Neural cell (in vitro differentiated cells): ENCODE measurements at regions not wholly inside any gene's neighbourhood (a gene's known extent, or its start where the extent isn't known, plus 50 kb on each side); places are given as distances from the start of the nearest gene placed in this dataset.

Source experiments
- H2AFZ ChIP-seq: fragments of 200-600, 300-800 bp; sonication (generic), shearing (Covaris generic); 2 replicates; pipeline ENCODE4 v1.6.0; 2014; ENCODE audit warnings: low read depth, mild to moderate bottlenecking, antibody characterized with exemption, low read length, moderate library complexity
- H3F3A ChIP-seq: fragments of 200-600 bp; shearing (Covaris generic); 2 replicates; pipeline ENCODE4 v1.6.1; 2016; ENCODE audit warnings: mild to moderate bottlenecking, moderate library complexity, mixed read lengths, antibody characterized with exemption, low read length; ENCODE audit not compliant: insufficient read depth, poor library complexity, severe bottlenecking
- H3K27ac ChIP-seq: fragments of 200-600, 300-800 bp; sonication (generic), shearing (Covaris generic); 2 replicates; pipeline ENCODE4 v1.5.1; 2014; ENCODE audit warnings: mild to moderate bottlenecking, low read length, moderate library complexity
- H3K27me3 ChIP-seq: fragments of 300-800, 200-600 bp; sonication (generic), shearing (Covaris generic); 2 replicates; pipeline ENCODE4 v1.6.0; 2014; ENCODE audit warnings: mild to moderate bottlenecking, low read depth, low read length, moderate library complexity; ENCODE audit not compliant: insufficient read depth
- H3K36me3 ChIP-seq: fragments of 300-800, 200-600 bp; sonication (generic), shearing (Covaris generic); 2 replicates; pipeline ENCODE4 v1.5.1; 2014; ENCODE audit warnings: mild to moderate bottlenecking, antibody characterized with exemption, low read length, moderate library complexity; ENCODE audit not compliant: insufficient read depth
- H3K4me2 ChIP-seq: fragments of 300-800, 200-600 bp; sonication (generic), shearing (Covaris generic); 2 replicates; pipeline ENCODE4 v1.6.0; 2014; ENCODE audit warnings: mild to moderate bottlenecking, low read length
- H3K4me3 ChIP-seq: fragments of 300-800, 200-600 bp; sonication (generic), shearing (Covaris generic); 2 replicates; pipeline ENCODE4 v1.5.1; 2014; ENCODE audit warnings: mild to moderate bottlenecking, low read length, moderate library complexity
- H3K79me2 ChIP-seq: fragments of 200-600 bp; shearing (Covaris generic); replicated peaks from 2 replicates; pipeline ENCODE4 v1.6.0; 2014; ENCODE audit warnings: mild to moderate bottlenecking, low read length, moderate library complexity; ENCODE audit not compliant: insufficient read depth
- H3K9ac ChIP-seq: fragments of 300-800, 200-600 bp; sonication (generic), shearing (Covaris generic); 2 replicates; pipeline ENCODE4 v1.6.1; 2016; ENCODE audit warnings: mild to moderate bottlenecking, low read length, mixed read lengths
- H3K9me2 ChIP-seq: fragments of 200-600 bp; shearing (Covaris generic); 2 replicates; pipeline ENCODE4 v1.6.1; 2016; ENCODE audit warnings: mild to moderate bottlenecking, low read length, mixed read lengths; ENCODE audit not compliant: insufficient read depth
- H3K9me3 ChIP-seq: fragments of 200-600, 300-800 bp; sonication (generic), shearing (Covaris generic); 2 replicates; pipeline ENCODE4 v1.6.1; 2016; ENCODE audit warnings: mild to moderate bottlenecking, mixed run types, low read length, moderate library complexity, mixed read lengths
- H4K20me1 ChIP-seq: fragments of 200-600 bp; shearing (Covaris generic); 2 replicates; pipeline ENCODE4 v1.6.1; 2016; ENCODE audit warnings: mild to moderate bottlenecking, mixed run types; ENCODE audit not compliant: insufficient read depth
- EP300 ChIP-seq: fragments of 450-650 bp; conservative IDR thresholded peaks from 2 replicates; pipeline ENCODE4 v1.6.1; 2014; ENCODE audit warnings: antibody characterized with exemption, mild to moderate bottlenecking, moderate library complexity; ENCODE audit not compliant: poor library complexity, severe bottlenecking
- EZH2 ChIP-seq: fragments of 200-600, 300-800 bp; shearing (Covaris generic), sonication (generic); IDR thresholded peaks from 2 replicates; pipeline ENCODE4 v1.6.1; 2014; ENCODE audit warnings: antibody characterized with exemption, low read length, borderline replicate concordance, mild to moderate bottlenecking; ENCODE audit not compliant: insufficient read depth, poor library complexity, severe bottlenecking
- MXI1 ChIP-seq: fragments of 450-650 bp; conservative IDR thresholded peaks from 2 replicates; pipeline ENCODE4 v1.6.1; 2014; ENCODE audit warnings: antibody characterized with exemption, mild to moderate bottlenecking; ENCODE audit not compliant: poor library complexity, severe bottlenecking
- POLR2AphosphoS5 ChIP-seq: IDR thresholded peaks from 2 replicates; pipeline ENCODE4 v1.6.1; 2012
- RAD21 ChIP-seq: fragments of 450-650 bp; conservative IDR thresholded peaks from 2 replicates; pipeline ENCODE4 v1.6.1; 2014; ENCODE audit warnings: antibody characterized with exemption, mild to moderate bottlenecking, moderate library complexity
- SMC3 ChIP-seq: fragments of 450-650 bp; conservative IDR thresholded peaks from 2 replicates; pipeline ENCODE4 v1.6.1; 2014; ENCODE audit warnings: antibody characterized with exemption, mild to moderate bottlenecking, moderate library complexity; ENCODE audit not compliant: poor library complexity
- TAF1 ChIP-seq: IDR thresholded peaks from 2 replicates; pipeline ENCODE4 v1.6.1; 2012; ENCODE audit warnings: low read depth
- TF ChIP-seq, protein P1 (sequence below): fragments of 450-650 bp; IDR thresholded peaks from 2 replicates; pipeline ENCODE4 v1.5.1; 2014; ENCODE audit warnings: antibody characterized with exemption, mild to moderate bottlenecking, moderate library complexity; ENCODE audit not compliant: poor library complexity, severe bottlenecking
- TF ChIP-seq, protein P2 (sequence below): IDR thresholded peaks from 2 replicates; pipeline ENCODE4 v1.6.1; 2012; ENCODE audit warnings: borderline replicate concordance

DNA sequence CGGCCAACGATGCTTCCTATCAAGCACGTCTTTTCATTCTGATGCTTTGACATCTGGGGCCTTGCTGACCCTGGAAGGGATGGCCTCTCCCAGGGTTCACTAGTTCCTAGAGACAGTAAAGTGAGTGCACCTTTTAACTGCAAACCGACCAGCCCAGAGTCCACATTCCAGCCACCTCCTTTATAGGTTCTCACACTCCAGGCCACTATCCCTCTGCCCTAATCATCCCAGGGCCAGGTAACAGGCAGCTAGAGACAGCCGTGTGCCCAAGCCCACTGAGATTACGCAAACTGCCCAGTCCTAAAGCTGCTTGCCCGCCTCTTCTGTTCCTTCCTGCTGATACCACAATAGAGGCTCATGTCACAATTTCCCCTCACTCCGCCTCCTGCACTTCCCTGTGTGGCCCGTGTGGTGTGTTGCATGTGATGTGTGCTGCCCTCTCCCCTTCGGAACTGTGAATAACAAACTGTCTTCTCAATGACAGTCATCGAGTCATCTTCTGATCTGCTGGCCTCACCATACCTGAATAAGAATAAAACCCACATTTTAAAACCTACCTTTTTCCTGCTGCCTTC, 123.7 kb upstream of the EXOC2 start:
- Histone ChIP-seq H3F3A (no peaks in the 10 kb centered on the region), H4K20me1 (no peaks in the 10 kb centered on the region), H3K79me2 (no peaks in the 10 kb centered on the region), H2AFZ (no peak overlapping the region), H3K9ac (no peak overlapping the region), H3K36me3 (no peaks in the 10 kb centered on the region), H3K4me2 (no peak overlapping the region), H3K4me3 (no peak overlapping the region), H3K27ac (no peak overlapping the region), H3K9me3 (no peaks in the 10 kb centered on the region), H3K27me3 (no peaks in the 10 kb centered on the region), H3K9me2 (no peaks in the 10 kb centered on the region)
- TF ChIP-seq TAF1 (no peak), MXI1 (no peak), EP300 (no peak), SMC3 (no peak), POLR2AphosphoS5 (no peak), EZH2 (no peak), RAD21 (no peak)
- TF ChIP-seq, protein P1, sequence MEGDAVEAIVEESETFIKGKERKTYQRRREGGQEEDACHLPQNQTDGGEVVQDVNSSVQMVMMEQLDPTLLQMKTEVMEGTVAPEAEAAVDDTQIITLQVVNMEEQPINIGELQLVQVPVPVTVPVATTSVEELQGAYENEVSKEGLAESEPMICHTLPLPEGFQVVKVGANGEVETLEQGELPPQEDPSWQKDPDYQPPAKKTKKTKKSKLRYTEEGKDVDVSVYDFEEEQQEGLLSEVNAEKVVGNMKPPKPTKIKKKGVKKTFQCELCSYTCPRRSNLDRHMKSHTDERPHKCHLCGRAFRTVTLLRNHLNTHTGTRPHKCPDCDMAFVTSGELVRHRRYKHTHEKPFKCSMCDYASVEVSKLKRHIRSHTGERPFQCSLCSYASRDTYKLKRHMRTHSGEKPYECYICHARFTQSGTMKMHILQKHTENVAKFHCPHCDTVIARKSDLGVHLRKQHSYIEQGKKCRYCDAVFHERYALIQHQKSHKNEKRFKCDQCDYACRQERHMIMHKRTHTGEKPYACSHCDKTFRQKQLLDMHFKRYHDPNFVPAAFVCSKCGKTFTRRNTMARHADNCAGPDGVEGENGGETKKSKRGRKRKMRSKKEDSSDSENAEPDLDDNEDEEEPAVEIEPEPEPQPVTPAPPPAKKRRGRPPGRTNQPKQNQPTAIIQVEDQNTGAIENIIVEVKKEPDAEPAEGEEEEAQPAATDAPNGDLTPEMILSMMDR = no peak
- TF ChIP-seq, protein P2, sequence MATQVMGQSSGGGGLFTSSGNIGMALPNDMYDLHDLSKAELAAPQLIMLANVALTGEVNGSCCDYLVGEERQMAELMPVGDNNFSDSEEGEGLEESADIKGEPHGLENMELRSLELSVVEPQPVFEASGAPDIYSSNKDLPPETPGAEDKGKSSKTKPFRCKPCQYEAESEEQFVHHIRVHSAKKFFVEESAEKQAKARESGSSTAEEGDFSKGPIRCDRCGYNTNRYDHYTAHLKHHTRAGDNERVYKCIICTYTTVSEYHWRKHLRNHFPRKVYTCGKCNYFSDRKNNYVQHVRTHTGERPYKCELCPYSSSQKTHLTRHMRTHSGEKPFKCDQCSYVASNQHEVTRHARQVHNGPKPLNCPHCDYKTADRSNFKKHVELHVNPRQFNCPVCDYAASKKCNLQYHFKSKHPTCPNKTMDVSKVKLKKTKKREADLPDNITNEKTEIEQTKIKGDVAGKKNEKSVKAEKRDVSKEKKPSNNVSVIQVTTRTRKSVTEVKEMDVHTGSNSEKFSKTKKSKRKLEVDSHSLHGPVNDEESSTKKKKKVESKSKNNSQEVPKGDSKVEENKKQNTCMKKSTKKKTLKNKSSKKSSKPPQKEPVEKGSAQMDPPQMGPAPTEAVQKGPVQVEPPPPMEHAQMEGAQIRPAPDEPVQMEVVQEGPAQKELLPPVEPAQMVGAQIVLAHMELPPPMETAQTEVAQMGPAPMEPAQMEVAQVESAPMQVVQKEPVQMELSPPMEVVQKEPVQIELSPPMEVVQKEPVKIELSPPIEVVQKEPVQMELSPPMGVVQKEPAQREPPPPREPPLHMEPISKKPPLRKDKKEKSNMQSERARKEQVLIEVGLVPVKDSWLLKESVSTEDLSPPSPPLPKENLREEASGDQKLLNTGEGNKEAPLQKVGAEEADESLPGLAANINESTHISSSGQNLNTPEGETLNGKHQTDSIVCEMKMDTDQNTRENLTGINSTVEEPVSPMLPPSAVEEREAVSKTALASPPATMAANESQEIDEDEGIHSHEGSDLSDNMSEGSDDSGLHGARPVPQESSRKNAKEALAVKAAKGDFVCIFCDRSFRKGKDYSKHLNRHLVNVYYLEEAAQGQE = no peak

DNA sequence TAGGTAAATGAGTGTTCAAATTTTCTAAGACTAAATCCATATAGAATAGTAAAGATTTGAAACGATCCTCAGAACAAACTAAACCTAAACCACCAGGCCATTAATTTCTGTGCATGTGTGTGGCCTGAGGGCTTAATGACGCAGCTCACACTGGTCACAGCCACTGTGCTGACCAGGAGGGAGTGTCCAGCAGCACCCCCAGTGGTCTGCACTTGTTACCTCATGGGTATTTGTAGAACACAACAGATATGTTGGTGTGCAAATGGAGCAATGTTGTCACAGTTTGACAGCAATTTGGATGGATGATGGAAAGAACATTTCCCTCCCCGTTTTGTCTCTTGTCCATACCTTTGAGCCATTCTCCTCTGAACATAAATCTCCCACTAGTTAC, 122.4 kb upstream of the EXOC2 start:
- Histone ChIP-seq H4K20me1 (no peaks in the 10 kb centered on the region), H3K79me2 (no peaks in the 10 kb centered on the region), H3K4me2 (no peak overlapping the region), H3K9me2 (no peaks in the 10 kb centered on the region), H3F3A (no peaks in the 10 kb centered on the region), H3K36me3 (no peaks in the 10 kb centered on the region), H3K9ac (no peak overlapping the region), H3K4me3 (no peak overlapping the region), H3K27me3 (no peaks in the 10 kb centered on the region), H3K9me3 (no peaks in the 10 kb centered on the region), H2AFZ (no peak overlapping the region), H3K27ac (no peak overlapping the region)
- TF ChIP-seq MXI1 (no peak), EP300 (no peak)
- TF ChIP-seq, protein P2 = no peak
